AG08395 (cell line): ENCODE measurements at regions not wholly inside any gene's neighbourhood (a gene's known extent, or its start where the extent isn't known, plus 50 kb on each side); places are given as distances from the start of the nearest gene placed in this dataset.
A peak's percentile ranks its signal among the peaks of the same experiment; 100 is the strongest.

Source experiments
- DNase-seq: peaks from one replicate; pipeline ENCODE4 v3.0.0; 2012; ENCODE audit warnings: mixed read lengths, low spot score

GRCh38 chr18:70454704-70455322 is 166.0 kb downstream of the SOCS6 start:
- DNase-seq = peak; percentile 73

GRCh38 chr18:70453058-70453775 is 164.4 kb downstream of the SOCS6 start:
- DNase-seq = peak; percentile 32

- DNase-seq = no peak
These were observed 163.7 kb downstream of the SOCS6 start for GRCh38 chr18:70452501-70452900.

- peak; percentile 36 for DNase-seq
These were observed 161.8 kb downstream of the SOCS6 start for GRCh38 chr18:70450426-70451253.

DNA sequence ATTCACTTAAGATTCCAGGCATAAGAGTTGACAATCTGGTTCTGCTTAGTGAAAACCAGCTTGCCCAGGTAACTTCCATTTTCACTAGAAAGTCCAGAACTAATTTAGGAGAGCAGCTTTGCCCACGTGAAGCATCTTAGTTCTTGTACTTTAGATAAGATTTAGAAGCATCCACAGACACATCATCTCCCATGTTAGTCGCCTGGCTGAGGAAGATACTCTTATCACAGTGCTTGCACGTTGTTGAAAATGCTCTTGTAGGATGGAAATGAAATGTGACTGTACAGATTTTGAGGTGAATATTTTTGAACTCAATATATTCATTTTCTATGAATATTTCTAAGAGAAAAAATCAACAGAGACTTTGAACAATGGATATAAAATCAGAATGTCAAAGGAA is 159.7 kb downstream of the SOCS6 start:
- no peak for DNase-seq

GRCh38 chr18:70446063-70446462 is 157.2 kb downstream of the SOCS6 start:
- no peak for DNase-seq

DNA sequence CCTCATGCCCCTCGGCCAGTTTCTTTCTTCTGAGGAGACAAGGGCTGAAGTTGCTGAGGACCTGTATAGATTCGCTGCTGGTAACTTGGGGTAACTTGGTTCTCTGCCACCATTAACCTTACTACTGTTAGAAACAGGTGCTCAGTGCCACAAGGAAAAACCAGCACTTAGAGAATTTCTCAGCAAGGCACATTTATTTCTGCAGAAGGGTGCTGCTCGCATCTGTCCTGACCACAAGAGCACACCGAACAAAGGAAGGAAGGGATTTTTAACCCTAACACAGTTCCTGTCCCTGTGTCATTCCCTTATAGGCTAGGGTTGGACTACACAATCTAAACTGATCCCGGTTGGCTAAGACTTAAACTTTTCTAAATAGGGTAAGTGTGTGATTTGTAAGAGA is 154.1 kb downstream of the SOCS6 start:
- DNase-seq = no peak

DNA sequence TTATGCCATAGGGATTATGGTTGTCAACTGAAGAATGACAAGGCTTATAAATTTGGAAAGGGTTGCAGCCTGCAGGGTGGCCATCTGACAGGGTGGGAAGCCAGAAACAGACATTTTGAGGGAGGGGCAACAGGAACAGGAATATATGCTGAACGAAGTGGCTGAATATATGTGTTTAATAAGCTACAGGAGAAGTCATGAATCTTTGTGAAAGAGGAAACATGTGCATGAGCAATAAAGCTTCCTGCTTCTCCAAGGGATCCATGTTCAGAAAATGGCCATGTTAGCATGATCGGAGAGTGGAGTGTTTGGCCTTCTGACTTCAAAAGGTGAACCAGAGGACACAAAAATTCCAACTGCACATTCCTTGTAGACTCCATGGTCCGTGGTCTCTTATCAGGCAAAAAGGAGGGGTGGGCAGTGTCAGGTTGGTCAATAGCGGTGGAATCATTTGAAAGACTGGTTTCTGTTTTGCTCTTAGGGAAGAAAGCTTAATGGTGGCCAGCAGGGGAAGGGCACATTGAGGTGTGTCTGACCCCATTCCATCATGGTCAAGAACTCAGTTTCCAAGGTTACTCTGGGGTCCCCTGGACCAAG is 144.1 kb downstream of the SOCS6 start:
- DNase-seq = no peak

DNA sequence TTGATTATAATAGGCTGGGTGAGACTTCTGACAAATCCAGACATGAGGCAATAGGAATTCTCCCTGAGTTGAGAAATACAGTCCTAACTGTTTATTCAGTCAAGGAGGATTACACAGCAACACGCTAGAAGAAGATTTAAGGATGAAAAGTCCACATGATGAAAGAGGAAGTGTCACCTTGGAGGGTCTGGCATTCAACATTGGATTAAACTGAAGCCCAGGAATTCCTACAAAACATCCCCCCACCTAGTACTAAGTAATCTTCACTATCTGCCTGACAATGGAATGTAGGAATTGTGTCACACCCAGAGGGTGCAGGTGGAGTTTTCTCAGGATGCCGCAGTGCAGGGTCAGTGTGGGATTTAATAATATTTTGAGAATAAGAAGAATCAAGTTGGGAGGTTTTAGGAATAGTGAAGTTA is 142.4 kb downstream of the SOCS6 start:
- peak; percentile 72 for DNase-seq

DNA sequence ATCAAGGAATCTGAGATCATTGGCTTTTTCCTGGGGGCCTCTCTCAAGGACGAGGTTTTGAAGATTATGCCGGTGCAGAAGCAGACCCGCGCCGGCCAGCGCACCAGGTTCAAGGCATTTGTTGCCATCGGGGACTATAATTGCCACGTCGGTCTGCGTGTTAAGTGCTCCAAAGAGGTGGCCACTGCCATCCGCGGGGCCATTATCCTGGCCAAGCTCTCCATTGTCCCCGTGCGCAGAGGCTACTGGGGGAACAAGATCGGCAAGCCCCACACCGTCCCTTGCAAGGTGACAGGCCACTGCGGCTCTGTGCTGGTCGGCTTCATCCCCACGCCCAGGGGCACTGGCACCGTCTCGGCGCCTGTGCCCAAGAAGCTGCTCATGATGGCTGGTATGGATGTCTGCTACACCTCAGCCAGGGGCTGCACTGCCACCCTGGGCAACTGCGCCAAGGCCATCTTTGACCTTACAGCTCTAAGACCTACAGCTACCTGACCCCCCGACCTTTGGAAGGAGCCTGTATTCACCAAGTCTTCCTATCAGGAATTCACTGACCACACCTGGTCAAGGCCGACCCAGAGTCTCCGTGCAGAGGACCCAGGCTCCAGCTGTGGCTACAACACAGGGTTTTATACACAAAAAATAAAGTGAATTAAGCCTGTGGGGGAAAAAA is 141.8 kb downstream of the SOCS6 start:
- no peak for DNase-seq

DNA sequence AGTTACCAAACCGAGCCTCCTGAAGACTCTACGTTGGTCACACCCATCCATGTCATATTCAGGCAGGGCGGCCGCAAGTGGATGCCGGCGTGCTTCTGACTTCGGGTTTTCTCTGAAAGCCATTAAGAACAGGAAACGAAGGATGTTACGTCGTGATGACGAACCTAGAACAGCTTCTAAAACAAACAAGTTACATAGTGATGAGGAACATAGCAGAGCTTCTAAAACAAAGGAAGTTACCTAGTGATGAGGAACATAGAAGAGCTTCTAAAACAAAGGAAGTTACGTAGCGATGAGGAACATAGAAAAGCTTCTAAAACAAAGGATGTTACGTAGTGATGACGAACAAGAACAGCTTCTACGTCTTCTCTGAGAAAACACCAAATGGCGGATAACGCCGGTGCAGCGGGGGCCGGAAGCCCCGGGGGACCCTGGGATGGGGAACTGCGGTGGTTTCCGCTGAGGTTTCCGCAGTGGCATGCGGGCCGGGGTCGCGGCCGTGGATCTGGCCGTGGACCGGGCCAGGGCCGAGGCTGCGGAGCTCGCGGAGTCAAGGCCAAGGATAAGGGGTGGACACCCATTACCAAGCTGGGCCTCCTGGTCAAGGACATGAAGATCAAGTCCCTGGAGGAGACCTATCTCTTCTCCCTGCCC is 141.1 kb downstream of the SOCS6 start:
- no peak for DNase-seq

GRCh38 chr18:70428439-70428838 is 139.6 kb downstream of the SOCS6 start:
- no peak for DNase-seq

DNA sequence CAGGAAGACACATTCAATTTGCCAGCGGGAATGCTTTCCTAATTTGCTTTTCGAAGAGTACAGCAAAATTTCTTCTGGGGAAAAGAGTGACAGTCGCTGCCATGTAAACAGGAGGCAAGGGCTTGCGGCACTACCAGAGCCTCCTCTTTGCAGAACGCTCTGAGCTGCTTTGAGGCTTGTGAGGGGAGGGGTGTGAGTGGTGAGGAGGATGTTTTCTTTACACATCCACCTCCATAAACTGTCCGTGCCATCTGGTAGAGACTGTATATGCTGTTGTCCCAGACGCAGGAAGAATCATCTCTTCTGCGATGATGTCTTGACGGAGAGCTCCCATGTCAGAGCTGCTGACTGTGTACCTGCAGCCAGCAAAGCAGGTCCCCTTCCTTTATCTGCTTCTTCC is 138.0 kb downstream of the SOCS6 start:
- no peak for DNase-seq

GRCh38 chr18:70425236-70425635 is 136.4 kb downstream of the SOCS6 start:
- DNase-seq = no peak

- peak; percentile 28 for DNase-seq
These were observed 135.1 kb downstream of the SOCS6 start for GRCh38 chr18:70423988-70424387.

DNA sequence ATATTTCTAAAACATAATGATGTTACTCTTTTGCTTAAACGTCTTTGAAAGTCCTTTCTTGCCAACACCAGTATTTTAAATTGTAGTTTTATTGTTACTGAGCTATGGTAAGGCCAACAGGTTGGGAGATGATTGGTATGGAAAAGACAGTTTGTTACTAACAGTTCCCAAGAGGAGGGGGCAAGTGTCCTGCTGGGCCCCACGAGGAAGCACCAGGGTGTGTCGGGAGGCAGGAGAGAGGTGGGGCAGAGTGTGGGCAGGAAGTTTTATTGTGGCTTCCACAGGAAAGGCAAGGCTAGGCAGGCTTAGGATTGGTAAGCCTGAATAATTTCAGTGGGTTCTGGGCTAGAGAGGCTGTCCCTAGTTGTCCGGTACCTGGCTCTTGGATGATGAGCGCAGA is 134.3 kb downstream of the SOCS6 start:
- DNase-seq = no peak

DNA sequence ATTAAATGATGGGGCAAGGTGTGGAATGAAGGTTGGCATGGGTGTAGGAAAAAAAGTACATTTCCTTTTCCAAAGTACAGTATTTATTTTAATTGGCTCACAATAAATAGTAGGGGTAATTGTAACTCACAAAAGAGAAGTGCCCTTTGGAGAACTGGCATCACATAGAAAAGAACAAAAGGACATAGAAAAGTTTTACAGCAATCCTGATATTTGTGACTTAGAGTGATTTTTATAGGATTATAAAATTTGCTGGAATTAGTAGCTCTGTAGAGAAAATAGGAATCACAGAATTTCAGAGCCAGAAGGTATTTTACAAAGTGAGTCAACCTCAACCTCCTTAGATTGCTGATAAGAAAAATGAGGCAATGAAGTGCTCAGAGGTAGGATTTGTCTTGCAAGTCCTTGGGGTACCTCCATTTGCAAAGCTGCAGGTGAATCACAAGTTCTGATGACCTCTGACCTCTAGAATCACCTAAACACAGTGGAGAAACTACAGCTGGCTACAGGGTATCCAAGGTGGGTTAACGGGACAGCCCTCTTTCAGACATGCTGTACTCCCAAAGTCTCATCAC is 133.6 kb downstream of the SOCS6 start:
- DNase-seq = no peak

- DNase-seq = peak; percentile 92
These were observed 132.9 kb downstream of the SOCS6 start for GRCh38 chr18:70421471-70422390.

DNA sequence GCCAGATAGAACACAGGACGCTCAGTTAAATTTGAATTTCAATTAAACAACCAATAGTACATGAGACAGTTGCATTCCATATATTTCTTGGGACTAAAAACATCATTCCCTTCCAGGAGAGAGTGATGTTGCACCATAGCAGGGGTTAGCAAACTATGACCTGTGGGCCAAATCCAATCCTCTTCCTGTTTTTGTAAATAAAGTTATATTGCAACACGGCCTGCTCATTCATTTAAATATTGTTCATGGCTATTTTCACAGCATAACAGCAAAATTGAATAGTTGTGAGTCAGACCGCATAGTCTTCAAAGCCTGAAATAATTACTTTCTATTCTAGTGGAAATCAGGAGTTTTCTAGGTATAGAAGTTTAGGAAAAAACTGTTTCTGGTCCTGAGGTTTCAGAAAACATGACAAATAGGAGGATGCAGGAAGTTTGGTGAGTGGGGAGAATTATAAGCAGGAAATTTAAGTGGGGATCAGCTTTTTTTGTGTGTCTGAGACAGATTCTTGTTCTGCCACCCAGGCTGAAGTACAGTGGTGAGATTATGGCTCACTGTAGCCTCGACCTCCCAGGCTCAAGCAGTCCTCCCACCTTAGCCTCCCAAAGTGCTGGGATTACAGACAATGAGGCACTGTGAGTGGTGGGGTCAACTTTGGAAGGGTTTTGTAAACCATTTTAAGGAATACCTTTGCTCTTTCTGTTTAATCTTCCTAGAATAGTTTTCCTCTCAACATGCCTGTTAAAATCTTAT is 131.5 kb downstream of the SOCS6 start:
- peak; percentile 47 for DNase-seq
